ENCODE measurements at regions not wholly inside any gene's neighbourhood (a gene's known extent, or its start where the extent isn't known, plus 50 kb on each side); places are given as distances from the start of the nearest gene placed in this dataset.

GRCh38 chr2:5991305-5991968 lies 299.3 kb downstream of the SOX11 start:
- TF ChIP-seq POLR2AphosphoS5 (IDR thresholded peaks at IDR 0.05) (no peak), CTCF (IDR thresholded peaks at IDR 0.05) (no peak), POLR2A (IDR thresholded peaks at IDR 0.05; ENCODE audit: low read depth) (no peak)
